ENCODE measurements at regions not wholly inside any gene's neighbourhood (a gene's known extent, or its start where the extent isn't known, plus 50 kb on each side); places are given as distances from the start of the nearest gene placed in this dataset.

DNA sequence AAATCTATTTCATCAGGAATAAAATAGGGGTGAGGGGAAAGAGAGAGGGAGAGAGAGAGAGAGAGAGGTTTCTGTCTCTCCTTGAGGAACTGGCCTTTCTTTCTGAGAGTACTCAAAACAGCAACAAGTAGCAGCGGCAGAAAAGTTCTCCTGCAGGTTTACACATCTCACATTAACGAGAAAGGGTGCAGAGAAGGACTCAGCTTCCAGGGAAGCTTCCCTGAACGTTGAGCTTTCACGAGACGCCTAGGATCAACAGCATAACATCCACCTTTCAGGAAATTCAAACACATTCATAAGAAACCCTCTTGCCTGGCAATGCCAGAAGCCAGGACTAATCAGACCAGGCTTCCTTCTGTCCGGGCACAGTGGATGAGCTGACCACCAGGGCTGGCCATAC is 162.9 kb downstream of the ZDHHC21 start:
- TF ChIP-seq, protein P1, sequence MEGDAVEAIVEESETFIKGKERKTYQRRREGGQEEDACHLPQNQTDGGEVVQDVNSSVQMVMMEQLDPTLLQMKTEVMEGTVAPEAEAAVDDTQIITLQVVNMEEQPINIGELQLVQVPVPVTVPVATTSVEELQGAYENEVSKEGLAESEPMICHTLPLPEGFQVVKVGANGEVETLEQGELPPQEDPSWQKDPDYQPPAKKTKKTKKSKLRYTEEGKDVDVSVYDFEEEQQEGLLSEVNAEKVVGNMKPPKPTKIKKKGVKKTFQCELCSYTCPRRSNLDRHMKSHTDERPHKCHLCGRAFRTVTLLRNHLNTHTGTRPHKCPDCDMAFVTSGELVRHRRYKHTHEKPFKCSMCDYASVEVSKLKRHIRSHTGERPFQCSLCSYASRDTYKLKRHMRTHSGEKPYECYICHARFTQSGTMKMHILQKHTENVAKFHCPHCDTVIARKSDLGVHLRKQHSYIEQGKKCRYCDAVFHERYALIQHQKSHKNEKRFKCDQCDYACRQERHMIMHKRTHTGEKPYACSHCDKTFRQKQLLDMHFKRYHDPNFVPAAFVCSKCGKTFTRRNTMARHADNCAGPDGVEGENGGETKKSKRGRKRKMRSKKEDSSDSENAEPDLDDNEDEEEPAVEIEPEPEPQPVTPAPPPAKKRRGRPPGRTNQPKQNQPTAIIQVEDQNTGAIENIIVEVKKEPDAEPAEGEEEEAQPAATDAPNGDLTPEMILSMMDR (IDR thresholded peaks at IDR 0.05; ENCODE audit: unreplicated experiment): no peak
- ChIA-PET POLR2A (no interaction called here), CTCF (no interaction called here)
- H3K4me3 Mint-ChIP-seq (ENCODE audit: unreplicated experiment): no peak overlapping the region
- no TSS peak for BruUV-seq (replicated peaks)
- H3K27me3 Mint-ChIP-seq (ENCODE audit: insufficient read depth, unreplicated experiment): peaks cover 71% of the 10 kb centered on the region
- no peaks in the 10 kb centered on the region for H3K4me1 Mint-ChIP-seq (ENCODE audit: insufficient read depth, unreplicated experiment)
- no peaks in the 10 kb centered on the region for H3K9me3 Mint-ChIP-seq (ENCODE audit: unreplicated experiment)
- H3K27ac Mint-ChIP-seq (ENCODE audit: low read depth, unreplicated experiment): no peak overlapping the region
- no peaks in the 10 kb centered on the region for H3K36me3 Mint-ChIP-seq (ENCODE audit: insufficient read depth, unreplicated experiment)
- no peak for DNase-seq (ENCODE audit: unreplicated experiment)
- intact Hi-C loops (cut with micrococcal nuclease): no loop called here

DNA sequence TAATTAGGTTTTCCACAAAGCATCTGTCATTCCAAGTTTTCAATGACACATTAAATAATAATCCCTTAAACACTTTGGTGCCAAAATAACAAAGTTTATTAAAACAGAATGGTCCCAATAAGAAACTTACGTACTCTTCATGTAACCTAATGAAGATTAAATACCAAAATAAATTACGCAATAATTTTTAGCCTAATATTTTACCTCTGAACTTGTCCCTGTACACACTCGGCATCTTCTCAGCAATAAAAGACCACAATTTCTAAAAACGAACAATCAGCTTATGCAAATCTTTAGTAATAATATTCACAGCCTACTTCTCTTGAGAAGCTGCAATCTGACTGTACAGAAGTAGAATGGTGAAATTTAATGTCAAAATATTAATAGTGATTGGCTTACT is 163.6 kb downstream of the ZDHHC21 start:
- no peaks in the 10 kb centered on the region for H3K4me1 Mint-ChIP-seq (ENCODE audit: insufficient read depth, unreplicated experiment)
- CTCF ChIA-PET: no interaction called here
- intact Hi-C loops (cut with micrococcal nuclease): no loop called here
- no peak for DNase-seq (ENCODE audit: unreplicated experiment)
- TF ChIP-seq, protein P1 (IDR thresholded peaks at IDR 0.05; ENCODE audit: unreplicated experiment): no peak
- POLR2A ChIA-PET: no interaction called here
- H3K36me3 Mint-ChIP-seq (ENCODE audit: insufficient read depth, unreplicated experiment): no peaks in the 10 kb centered on the region
- no peaks in the 10 kb centered on the region for H3K9me3 Mint-ChIP-seq (ENCODE audit: unreplicated experiment)
- no peak overlapping the region for H3K27ac Mint-ChIP-seq (ENCODE audit: low read depth, unreplicated experiment)
- H3K27me3 Mint-ChIP-seq (ENCODE audit: insufficient read depth, unreplicated experiment): peaks cover 71% of the 10 kb centered on the region
- H3K4me3 Mint-ChIP-seq (ENCODE audit: unreplicated experiment): no peak overlapping the region
- no TSS peak for BruUV-seq (replicated peaks)

DNA sequence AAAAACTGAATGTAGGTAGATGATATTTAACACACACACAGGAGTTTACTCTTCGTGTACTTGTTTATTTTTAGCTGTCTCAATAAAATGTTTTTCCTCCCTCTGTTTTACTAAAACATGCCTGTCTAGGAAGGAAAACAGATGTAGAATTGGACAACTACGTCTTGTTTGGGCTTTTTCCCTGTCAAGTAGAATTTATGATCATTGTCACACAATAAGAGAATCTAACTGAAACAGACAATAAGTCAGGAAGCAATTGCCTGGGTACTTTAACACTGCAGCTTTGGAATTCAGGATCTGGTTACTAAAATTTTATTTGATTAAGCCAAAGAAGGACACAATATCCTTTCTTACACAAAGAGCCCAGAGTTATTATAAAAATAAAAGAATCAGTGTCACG is 164.2 kb downstream of the ZDHHC21 start:
- BruUV-seq (replicated peaks): no TSS peak
- intact Hi-C loops (cut with micrococcal nuclease): no loop called here
- DNase-seq (ENCODE audit: unreplicated experiment): no peak
- Mint-ChIP-seq H3K4me3 (ENCODE audit: unreplicated experiment) (no peak overlapping the region), H3K9me3 (ENCODE audit: unreplicated experiment) (no peaks in the 10 kb centered on the region), H3K27me3 (ENCODE audit: insufficient read depth, unreplicated experiment) (peaks cover 68% of the 10 kb centered on the region), H3K27ac (ENCODE audit: low read depth, unreplicated experiment) (no peak overlapping the region), H3K4me1 (ENCODE audit: insufficient read depth, unreplicated experiment) (no peaks in the 10 kb centered on the region), H3K36me3 (ENCODE audit: insufficient read depth, unreplicated experiment) (no peaks in the 10 kb centered on the region)
- ChIA-PET CTCF (no interaction called here), POLR2A (no interaction called here)
- TF ChIP-seq, protein P1 (IDR thresholded peaks at IDR 0.05; ENCODE audit: unreplicated experiment): no peak

DNA sequence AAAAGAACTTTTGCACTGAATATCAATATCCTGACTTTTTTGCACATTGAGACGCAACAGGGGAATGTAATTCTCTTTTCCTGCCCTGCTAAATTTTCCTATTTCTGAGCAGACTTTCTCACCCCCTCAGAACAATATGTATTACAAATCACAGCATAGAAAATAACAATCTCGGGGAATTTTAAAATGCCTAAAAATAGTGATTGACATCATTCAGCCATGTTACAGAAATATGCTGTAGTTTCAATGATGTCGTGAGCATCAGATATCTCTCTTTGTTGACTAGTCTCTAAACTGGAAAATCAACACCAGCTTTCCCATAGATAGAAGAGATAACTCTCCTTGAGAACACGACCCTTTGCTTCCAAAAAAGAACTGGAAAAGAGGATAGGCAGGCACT is 166.7 kb downstream of the ZDHHC21 start:
- CTCF ChIA-PET: interaction anchor here (0.7 to 1.7 kb wide), 2 partner anchors 17 to 609 kb away, joined by 3 to 4 read pairs; no protein-coding TSS in a partner anchor
- Mint-ChIP-seq H3K36me3 (ENCODE audit: insufficient read depth, unreplicated experiment) (no peaks in the 10 kb centered on the region), H3K27me3 (ENCODE audit: insufficient read depth, unreplicated experiment) (peaks cover 77% of the 10 kb centered on the region), H3K27ac (ENCODE audit: low read depth, unreplicated experiment) (no peak overlapping the region), H3K9me3 (ENCODE audit: unreplicated experiment) (no peaks in the 10 kb centered on the region), H3K4me3 (ENCODE audit: unreplicated experiment) (no peak overlapping the region), H3K4me1 (ENCODE audit: insufficient read depth, unreplicated experiment) (no peaks in the 10 kb centered on the region)
- TF ChIP-seq, protein P1 (IDR thresholded peaks at IDR 0.05; ENCODE audit: unreplicated experiment): no peak
- no peak for DNase-seq (ENCODE audit: unreplicated experiment)
- POLR2A ChIA-PET: no interaction called here
- intact Hi-C loops (cut with micrococcal nuclease): no loop called here
- no TSS peak for BruUV-seq (replicated peaks)

Data from MCF 10A (cell line).